ENCODE measurements at regions not wholly inside any gene's neighbourhood (a gene's known extent, or its start where the extent isn't known, plus 50 kb on each side); places are given as distances from the start of the nearest gene placed in this dataset.

DNA sequence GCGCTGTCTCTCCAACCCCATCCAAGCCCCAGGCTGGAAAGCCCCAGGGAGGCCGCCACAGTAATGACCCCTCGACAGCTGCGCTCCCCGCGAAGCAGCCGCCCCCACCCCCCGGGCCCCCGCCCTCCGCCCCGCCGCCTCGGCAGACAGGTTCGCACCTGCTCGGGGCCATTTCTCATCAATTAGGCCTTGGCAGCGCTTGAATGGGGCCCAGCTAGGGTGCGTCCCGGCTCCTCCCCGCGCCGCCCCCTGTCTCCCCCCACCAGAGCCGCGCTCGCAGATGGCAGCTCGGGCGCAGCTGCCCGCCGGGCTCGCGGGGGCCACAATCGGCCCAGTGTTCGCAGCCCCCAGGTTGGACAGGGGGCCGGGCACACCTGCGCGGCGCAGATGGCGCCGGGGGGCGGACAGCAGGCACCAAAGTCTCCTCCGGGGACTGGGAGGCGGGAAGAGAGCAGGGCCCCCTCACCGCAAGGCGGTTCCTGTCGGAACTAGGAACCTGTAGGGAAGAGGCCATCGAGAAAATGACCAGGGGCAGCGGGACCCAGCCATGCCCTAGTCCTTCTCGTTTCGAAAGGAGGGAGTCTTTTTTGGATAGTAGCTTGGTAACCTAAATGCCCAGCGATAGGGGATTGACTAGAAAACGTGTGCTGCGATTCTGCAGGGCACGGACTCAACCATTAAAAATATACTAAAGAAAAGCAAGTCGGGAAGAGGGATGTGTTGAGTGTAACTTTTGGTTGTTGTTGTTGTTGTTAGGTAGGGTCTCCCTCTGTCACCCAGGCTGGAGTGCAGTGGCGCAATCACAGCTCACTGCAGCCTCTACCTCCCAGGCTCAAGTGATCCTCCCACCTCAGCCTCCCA is 83.2 kb upstream of the EYA2 start:
- no peak for DNase-seq

- DNase-seq, result no peak
Measured at GRCh38 chr20:46814366-46815232, 80.0 kb upstream of the EYA2 start.

DNA sequence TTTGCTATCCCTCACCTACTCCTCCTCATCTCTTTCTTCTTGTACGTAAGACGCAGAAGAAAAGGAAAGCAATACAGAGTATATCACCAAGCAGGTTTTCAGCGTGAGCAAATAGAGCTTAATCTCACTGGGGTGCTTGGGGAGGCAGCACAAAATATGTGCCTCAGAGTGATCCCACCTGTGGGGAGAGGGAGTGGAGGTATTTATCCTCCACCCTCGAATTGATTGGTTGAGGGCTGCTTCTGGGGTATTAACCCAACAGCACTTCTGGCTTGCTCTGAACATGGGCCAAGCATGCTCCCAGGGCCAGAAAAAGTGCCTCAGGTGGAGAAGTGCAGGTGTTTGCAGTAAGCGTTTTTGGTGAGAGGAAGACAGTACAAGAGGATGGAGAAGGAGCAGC is 78.5 kb upstream of the EYA2 start:
- no peak for DNase-seq

- DNase-seq, result no peak
Measured at GRCh38 chr20:46816886-46817638, 77.6 kb upstream of the EYA2 start.

DNA sequence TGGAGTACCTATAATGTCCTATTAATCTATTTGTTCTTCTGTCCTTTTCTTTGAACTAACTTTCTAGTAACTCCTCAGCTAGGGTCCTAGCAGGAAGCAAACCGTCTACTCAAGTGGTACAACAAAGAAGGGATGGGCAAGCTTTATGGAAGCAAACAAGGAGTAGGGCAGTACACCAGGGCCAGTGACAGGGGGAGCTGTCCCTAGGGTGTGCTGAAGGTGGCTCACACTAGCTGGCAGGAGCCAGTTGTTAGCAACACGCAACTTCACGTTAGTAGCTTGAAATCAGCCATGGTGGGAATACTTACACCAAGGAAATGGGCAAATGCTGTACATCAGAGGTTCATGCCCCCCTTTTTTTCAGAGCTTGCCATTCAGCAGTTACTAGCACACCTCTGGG is 74.0 kb upstream of the EYA2 start:
- peak; percentile 53 for DNase-seq

DNA sequence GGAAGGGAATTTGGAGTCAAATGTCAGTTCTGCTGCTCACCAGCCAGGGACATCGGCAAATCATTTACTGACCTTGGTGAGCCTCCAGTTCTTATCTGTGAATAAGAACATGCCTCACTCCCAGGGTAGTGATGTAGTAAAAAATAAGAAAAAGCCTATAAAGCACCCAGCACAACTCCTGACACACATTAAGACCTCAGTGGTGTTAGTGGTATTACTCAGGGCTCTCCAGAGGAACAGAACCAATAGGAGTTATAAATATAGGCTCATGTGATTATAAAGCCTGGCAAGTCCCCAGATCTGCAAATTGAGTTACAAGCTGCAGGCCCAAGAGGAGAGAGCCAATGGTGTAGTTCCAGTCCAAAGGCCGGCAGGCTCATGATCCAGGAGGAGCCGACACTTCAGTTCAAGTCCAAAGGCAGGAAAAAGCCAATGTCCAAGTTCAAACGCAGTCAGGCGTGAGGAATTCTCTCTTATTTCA is 71.3 kb upstream of the EYA2 start:
- DNase-seq, result no peak

- DNase-seq, result no peak
Measured at GRCh38 chr20:46823753-46824152, 70.9 kb upstream of the EYA2 start.

- no peak for DNase-seq
Measured at GRCh38 chr20:46826343-46826984, 68.2 kb upstream of the EYA2 start.

DNA sequence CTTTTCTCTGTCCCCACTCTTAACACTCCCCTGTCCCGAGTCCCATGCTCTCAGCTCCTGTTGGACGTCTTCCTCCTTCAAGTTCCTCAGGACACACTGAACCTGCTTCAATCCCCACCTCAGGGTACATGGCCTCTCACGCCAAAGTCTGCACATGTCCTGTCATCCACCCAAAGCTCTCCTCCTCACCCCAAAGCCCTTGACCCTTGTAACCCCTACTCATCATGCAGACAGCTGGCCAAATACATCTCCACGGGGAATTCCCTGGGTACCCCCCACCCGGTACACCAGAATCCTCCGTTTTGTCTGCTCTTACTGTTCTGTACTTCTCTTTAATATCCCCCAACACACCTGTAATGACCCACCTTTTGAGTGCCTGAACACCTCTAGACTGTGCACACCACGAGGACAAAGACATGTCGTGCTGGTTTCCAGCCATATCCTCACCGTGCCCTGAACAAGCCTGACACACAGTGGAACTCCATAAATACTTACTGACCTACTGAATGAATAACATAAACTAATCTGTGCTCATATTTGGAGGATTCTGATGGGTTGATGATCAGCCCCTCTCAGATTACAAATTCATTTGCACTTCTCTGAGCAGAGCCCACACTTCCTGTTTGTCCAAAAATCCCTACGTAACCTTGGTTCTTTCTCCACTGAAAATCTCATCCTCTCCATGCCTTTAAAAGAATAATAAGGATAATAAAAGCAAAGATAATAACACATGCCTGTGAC is 66.8 kb upstream of the EYA2 start:
- DNase-seq, result no peak

DNA sequence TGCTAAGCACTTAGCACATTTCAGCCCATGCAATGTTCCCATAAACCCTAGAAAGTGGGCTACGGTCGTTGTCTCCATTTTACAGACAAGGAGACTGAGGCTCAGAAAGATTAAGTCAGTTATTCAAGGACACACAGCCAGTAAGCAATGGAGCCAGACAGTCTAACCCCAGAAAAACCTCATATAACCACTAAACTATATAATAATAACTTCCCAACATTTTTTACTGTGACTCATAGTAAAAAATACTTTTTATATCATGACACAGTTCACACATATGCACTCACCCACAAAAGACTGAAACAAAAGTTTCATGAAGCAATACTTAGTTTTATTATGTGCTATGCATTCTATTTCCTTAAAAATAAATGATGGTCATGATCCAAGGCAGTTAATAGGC is 66.2 kb upstream of the EYA2 start:
- DNase-seq, result no peak

DNA sequence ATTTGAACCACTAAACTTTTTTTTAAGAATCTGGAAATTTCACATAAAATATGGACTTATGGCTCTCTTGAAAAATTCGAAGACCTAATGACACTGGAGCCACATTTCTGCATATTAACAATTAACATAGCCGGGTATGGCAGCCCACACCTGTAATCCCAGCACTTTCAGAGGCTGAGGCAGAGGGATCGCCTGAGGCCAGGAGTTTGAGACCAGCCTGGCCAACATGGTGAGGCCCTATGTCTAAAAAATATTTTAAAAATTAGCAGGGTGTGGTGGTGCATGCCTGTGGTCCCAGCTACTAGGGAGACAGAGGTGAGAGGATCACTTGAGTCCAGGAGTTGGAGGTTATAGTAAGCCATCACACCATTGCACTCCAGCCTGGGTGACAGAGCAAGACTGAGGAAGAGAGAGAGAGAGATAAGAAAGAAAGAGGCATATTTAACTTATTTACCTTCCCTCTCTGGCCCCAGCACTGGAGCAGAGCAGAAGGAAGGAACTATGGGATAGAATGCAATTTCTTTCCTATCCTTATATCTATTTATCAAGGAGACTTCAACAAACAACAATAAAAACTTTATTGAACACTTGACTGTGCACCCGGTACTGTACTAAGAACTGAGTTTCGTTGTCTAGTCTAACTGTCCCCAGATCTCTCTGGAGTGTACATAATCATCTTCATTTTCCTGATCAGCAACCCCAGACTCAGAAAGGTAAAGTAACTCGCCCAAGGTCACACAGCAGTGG is 63.6 kb upstream of the EYA2 start:
- no peak for DNase-seq

GRCh38 chr20:46831633-46832011 is 63.0 kb upstream of the EYA2 start:
- DNase-seq, result no peak

DNA sequence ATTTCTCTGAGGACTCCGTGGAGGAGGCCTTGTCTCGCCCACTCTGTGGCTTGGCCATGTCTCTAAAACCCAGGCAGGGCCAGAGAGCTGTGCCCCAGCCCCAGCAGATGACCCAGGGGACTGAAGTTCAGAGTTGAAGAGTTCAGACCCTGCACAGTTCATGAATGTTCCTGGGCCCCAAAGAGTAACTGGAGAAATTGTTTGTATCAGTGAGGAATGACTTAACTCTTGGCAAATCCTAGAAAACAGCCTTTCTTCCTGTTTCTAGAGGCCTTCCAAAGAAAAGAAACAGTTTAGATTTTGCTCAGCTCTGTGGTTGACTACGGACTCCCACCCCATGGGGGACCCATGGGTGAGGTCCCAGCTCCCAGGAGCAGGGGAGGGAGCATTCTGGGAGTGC is 62.1 kb upstream of the EYA2 start:
- no peak for DNase-seq

DNA sequence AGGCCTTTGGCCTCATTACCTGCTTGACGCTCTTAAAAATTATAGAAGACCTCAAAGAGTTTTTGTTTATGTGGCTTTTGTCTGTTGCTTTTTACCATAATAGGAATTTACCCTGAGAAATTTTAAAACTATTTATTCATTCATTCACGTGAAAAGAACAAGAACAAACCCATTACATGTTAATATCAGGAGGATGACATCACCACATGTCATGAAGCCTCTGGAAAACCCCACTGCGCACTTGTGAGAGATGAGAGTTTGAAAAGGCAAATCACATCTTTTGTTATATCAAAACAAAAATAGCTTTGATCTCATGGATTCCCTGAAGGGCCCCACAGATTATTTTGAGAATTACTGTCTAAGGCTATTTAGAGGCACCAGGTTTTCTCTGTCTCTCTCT is 61.3 kb upstream of the EYA2 start:
- no peak for DNase-seq

DNA sequence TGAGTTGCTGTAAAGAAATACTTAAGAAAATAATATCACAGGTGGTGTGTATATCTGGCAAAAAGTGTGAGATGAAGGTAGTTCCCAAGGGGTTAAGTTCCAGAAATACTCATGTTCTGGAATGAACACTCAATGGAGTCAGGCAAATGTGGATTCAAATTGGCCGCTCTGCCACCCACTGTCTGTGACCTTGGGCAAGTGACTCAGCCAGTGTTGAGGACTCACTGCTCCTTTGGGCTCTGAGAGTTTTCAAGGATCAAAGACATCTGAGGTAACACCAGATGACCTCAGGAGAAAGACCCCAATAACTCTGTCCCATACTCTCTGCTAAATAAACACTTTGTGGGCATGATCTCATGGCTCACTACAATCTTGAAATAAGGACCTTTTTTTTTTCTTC is 59.2 kb upstream of the EYA2 start:
- DNase-seq, result no peak

DNA sequence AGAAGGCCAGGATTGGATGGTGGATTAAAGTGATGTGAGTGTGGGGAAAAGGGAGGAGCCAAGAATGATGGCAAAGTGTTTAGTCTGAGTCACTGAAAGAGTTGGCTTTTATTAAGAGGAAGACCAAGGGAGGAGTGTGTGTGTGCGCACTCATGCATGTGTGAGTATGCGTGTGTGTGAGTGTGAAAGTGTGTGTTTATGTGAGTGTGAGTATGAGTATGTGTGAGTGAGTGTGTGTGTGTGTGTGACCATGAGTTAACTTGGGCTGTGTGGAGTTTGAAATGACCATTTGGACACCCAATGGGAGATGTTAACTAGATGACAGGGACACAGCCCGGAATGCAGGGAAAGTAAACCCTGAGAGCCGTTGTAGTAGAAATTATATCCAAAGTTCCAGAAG is 57.6 kb upstream of the EYA2 start:
- DNase-seq, result no peak

DNA sequence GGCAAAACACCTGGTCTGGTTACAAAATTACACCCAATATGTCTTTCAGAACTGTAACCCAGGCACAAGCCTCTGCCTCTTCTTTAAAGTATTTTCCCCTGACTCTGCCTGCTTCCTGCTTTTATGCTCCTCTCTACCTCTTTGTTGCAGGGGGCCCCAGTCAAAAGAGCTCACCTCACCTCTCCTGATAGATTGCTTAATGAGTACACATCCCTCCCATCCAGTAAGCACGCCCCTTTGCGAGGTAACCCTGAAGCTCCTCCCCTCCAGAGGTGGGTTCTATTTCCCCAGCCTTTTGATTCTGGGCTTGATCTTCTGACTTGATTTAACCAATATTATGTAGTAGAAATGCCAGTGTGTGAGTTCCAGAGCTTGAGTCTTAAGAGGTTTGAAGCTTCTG is 56.6 kb upstream of the EYA2 start:
- no peak for DNase-seq

- no peak for DNase-seq
Measured at GRCh38 chr20:46840054-46840729, 54.5 kb upstream of the EYA2 start.

Data from OCI-M1 (cell line).